Trophoblast cell (in vitro differentiated cells and primary cell): ENCODE measurements at regions not wholly inside any gene's neighbourhood (a gene's known extent, or its start where the extent isn't known, plus 50 kb on each side); places are given as distances from the start of the nearest gene placed in this dataset.

Experiments used
- DNase-seq, 2 donors: peaks; one replicate each; pipeline ENCODE4 v3.0.0-alpha.2; 2016
- H2AFZ ChIP-seq: 2 replicates; pipeline ENCODE4 v1.6.1; 2013; ENCODE audit warnings: low read length, moderate library complexity, mild to moderate bottlenecking; ENCODE audit not compliant: insufficient read depth, poor library complexity
- H2AK5ac ChIP-seq: 2 replicates; pipeline ENCODE4 v1.6.1; 2013; ENCODE audit warnings: mild to moderate bottlenecking, low read length
- H2BK120ac ChIP-seq: 2 replicates; pipeline ENCODE4 v1.6.1; 2013; ENCODE audit warnings: low read length, mild to moderate bottlenecking, moderate library complexity; ENCODE audit not compliant: insufficient read depth, poor library complexity
- H2BK12ac ChIP-seq: 2 replicates; pipeline ENCODE4 v1.6.1; 2013; ENCODE audit warnings: mild to moderate bottlenecking, low read length, moderate library complexity
- H2BK5ac ChIP-seq: 2 replicates; pipeline ENCODE4 v1.6.1; 2013; ENCODE audit warnings: low read length, low read depth, moderate library complexity, mild to moderate bottlenecking; ENCODE audit not compliant: poor library complexity
- H3K14ac ChIP-seq: 2 replicates; pipeline ENCODE4 v1.6.1; 2013; ENCODE audit warnings: mild to moderate bottlenecking, low read length
- H3K18ac ChIP-seq: 2 replicates; pipeline ENCODE4 v1.6.1; 2013; ENCODE audit warnings: mild to moderate bottlenecking, low read length
- H3K23ac ChIP-seq: 2 replicates; pipeline ENCODE4 v1.6.1; 2013; ENCODE audit warnings: low read length
- H3K27ac ChIP-seq: 2 replicates; pipeline ENCODE4 v1.5.1; 2013; ENCODE audit warnings: low read depth, mild to moderate bottlenecking, inconsistent platforms, low read length, moderate library complexity
- H3K27me3 ChIP-seq: 2 replicates; pipeline ENCODE4 v1.6.1; 2013; ENCODE audit warnings: inconsistent platforms, mild to moderate bottlenecking, low read length, moderate library complexity; ENCODE audit not compliant: insufficient read depth
- H3K36me3 ChIP-seq, 2 experiments: 1 replicate in 1 of 2; 2 replicates in 1 of 2; pipeline ENCODE4 v1.6.1; 2013; ENCODE audit warnings: low read length in 2 of 2, mild to moderate bottlenecking in 2 of 2, moderate library complexity in 1 of 2; ENCODE audit not compliant: insufficient read depth in 2 of 2, control insufficient read depth in 1 of 2
- H3K4ac ChIP-seq: 2 replicates; pipeline ENCODE4 v1.6.1; 2013; ENCODE audit warnings: low read depth, mild to moderate bottlenecking, low read length, moderate library complexity
- H3K4me1 ChIP-seq, 2 experiments: 1 replicate in 1 of 2; 2 replicates in 1 of 2; pipeline ENCODE4 v1.6.1; 2013; ENCODE audit warnings: low read length in 2 of 2, mild to moderate bottlenecking in 2 of 2, moderate library complexity in 1 of 2; ENCODE audit not compliant: insufficient read depth in 2 of 2, control insufficient read depth in 1 of 2
- H3K4me2 ChIP-seq: 2 replicates; pipeline ENCODE4 v1.6.1; 2013; ENCODE audit warnings: inconsistent platforms, mild to moderate bottlenecking, low read length, moderate library complexity
- H3K4me3 ChIP-seq: 2 replicates; pipeline ENCODE4 v1.5.1; 2013; ENCODE audit warnings: mild to moderate bottlenecking, low read depth, low read length, inconsistent platforms
- H3K79me1 ChIP-seq: one replicate; pipeline ENCODE4 v1.6.1; 2013; ENCODE audit warnings: low read length
- H3K79me2 ChIP-seq: 2 replicates; pipeline ENCODE4 v1.6.1; 2013; ENCODE audit warnings: low read length, mild to moderate bottlenecking; ENCODE audit not compliant: control insufficient read depth, insufficient read depth, poor library complexity
- H3K9ac ChIP-seq: 2 replicates; pipeline ENCODE4 v1.6.1; 2013; ENCODE audit warnings: mild to moderate bottlenecking, low read length
- H3K9me3 ChIP-seq: 2 replicates; pipeline ENCODE4 v1.6.1; 2013; ENCODE audit warnings: low read depth, mild to moderate bottlenecking, control low read depth, inconsistent platforms, low read length; ENCODE audit not compliant: insufficient read depth
- H4K12ac ChIP-seq: 2 replicates; pipeline ENCODE4 v1.6.1; 2013; ENCODE audit warnings: low read depth, mild to moderate bottlenecking, low read length, moderate library complexity
- H4K8ac ChIP-seq: 2 replicates; pipeline ENCODE4 v1.6.1; 2013; ENCODE audit warnings: low read depth, mild to moderate bottlenecking, low read length, moderate library complexity
- H4K91ac ChIP-seq: one replicate; pipeline ENCODE4 v1.6.1; 2013; ENCODE audit warnings: low read depth, mild to moderate bottlenecking, low read length, moderate library complexity
- WGBS: extraction: QIAGEN DNeasy Blood & Tissue Kit; methylation state at CpG from one replicate; pipeline ENCODE4 v1.1.7; 2013; ENCODE audit warnings: missing lambda C conversion rate; ENCODE audit not compliant: insufficient read length, insufficient coverage; ENCODE audit errors: extremely low coverage; 5-methylcytosine and 5-hydroxymethylcytosine counted together

DNA sequence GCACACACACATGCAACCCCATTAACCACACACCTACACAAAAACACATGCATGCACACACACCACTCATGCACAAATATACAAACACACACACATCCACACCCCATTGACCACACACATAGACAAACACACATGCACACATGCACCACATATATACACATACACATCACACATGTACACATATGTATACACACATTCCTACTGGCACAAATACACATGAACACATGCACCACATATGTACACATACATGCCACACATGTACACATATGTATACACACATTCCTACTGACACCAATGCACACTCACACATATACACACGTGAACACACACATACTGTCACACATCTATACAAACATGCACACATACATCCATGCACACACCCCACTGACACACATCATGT lies 212.5 kb upstream of the PPP2R2D start:
- no peak overlapping the region for H3K4me3 ChIP-seq
- no peak overlapping the region for H3K27ac ChIP-seq
- H3K4me1 ChIP-seq, result no peaks in the 10 kb centered on the region
- H3K9me3 ChIP-seq, result peaks cover 5% of the 10 kb centered on the region
- H3K23ac ChIP-seq, result no peak overlapping the region
- no peak overlapping the region for H2AFZ ChIP-seq
- no peaks in the 10 kb centered on the region for H3K36me3 ChIP-seq
- no peaks in the 10 kb centered on the region for H3K79me2 ChIP-seq
- no peak overlapping the region for H2BK120ac ChIP-seq
- H3K18ac ChIP-seq, result no peak overlapping the region
- no peak overlapping the region for H2BK5ac ChIP-seq
- H4K91ac ChIP-seq, result no peak overlapping the region
- no CpG with 5 or more reads among the region's 1 CpG for WGBS
- H3K14ac ChIP-seq, result no peak overlapping the region
- H3K79me1 ChIP-seq, result no peaks in the 10 kb centered on the region
- H3K4me2 ChIP-seq, result no peak overlapping the region
- DNase-seq, result no peak
- H4K8ac ChIP-seq, result no peak overlapping the region
- no peak overlapping the region for H3K9ac ChIP-seq
- H2AK5ac ChIP-seq, result no peak overlapping the region
- no peak overlapping the region for H4K12ac ChIP-seq
- no peak overlapping the region for H3K4ac ChIP-seq
- H2BK12ac ChIP-seq, result no peak overlapping the region
- H3K27me3 ChIP-seq, result no peaks in the 10 kb centered on the region

DNA sequence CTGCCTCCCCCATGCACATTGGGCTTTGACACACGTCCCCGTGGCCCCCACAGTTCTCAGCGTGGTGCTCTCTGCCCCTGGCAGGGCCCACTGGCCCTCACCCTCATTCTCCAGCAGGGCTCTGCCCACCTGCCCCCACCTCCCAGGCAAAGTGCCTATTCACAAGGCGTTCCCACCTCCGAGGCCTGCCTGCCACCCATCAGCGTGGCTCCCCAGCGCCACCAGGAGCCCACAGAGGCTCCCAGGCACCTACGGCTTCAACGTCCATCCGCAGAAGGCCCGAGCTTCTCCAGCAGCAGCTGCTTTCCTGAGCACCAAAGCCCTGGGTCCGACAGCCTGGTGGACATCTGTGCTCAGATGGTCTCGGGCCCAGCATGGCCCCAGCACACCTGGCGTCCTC lies 211.8 kb upstream of the PPP2R2D start:
- no peak overlapping the region for H2BK5ac ChIP-seq
- no peak overlapping the region for H3K23ac ChIP-seq
- no peaks in the 10 kb centered on the region for H3K79me1 ChIP-seq
- no peak overlapping the region for H3K27ac ChIP-seq
- no peak overlapping the region for H3K18ac ChIP-seq
- H2BK12ac ChIP-seq, result no peak overlapping the region
- no peak overlapping the region for H3K4me2 ChIP-seq
- DNase-seq, result no peak
- no peak overlapping the region for H4K12ac ChIP-seq
- no peak overlapping the region for H3K4me3 ChIP-seq
- H3K36me3 ChIP-seq, result no peaks in the 10 kb centered on the region
- no peak overlapping the region for H2AK5ac ChIP-seq
- no peak overlapping the region for H3K4ac ChIP-seq
- H3K4me1 ChIP-seq, result no peaks in the 10 kb centered on the region
- H2AFZ ChIP-seq, result no peak overlapping the region
- H4K8ac ChIP-seq, result no peak overlapping the region
- H3K9ac ChIP-seq, result no peak overlapping the region
- no peak overlapping the region for H4K91ac ChIP-seq
- peaks cover 5% of the 10 kb centered on the region for H3K9me3 ChIP-seq
- no peaks in the 10 kb centered on the region for H3K79me2 ChIP-seq
- no peak overlapping the region for H2BK120ac ChIP-seq
- no peak overlapping the region for H3K14ac ChIP-seq
- WGBS, result no CpG with 5 or more reads among the region's 14 CpGs
- no peaks in the 10 kb centered on the region for H3K27me3 ChIP-seq

DNA sequence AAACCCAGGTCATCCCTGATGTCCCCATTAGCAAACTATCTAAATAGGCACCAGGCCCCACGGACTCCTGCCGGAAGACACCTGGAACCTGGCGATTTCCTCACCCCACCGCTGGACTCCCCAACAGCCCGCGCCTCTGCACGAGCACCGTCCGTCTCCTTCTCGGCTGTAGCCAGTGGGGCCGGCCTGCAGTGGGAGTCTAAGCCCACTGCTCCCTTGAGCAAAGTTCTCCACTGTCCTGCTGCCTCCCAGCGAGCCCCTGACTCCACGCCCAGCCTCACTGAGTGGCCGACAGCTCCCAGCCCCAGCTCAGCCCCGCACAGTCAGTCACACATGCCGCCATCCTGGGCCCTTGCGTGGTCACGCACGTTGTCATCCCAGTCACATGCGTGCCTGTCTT lies 211.3 kb upstream of the PPP2R2D start:
- Histone ChIP-seq H4K91ac (no peak overlapping the region), H2BK12ac (no peak overlapping the region), H3K4ac (no peak overlapping the region), H3K79me1 (no peaks in the 10 kb centered on the region), H3K36me3 (no peaks in the 10 kb centered on the region), H2AK5ac (no peak overlapping the region), H3K27me3 (no peaks in the 10 kb centered on the region), H3K23ac (no peak overlapping the region), H3K4me1 (no peaks in the 10 kb centered on the region), H3K27ac (no peak overlapping the region), H3K9ac (no peak overlapping the region), H4K12ac (no peak overlapping the region), H3K79me2 (no peaks in the 10 kb centered on the region), H3K9me3 (peaks cover 5% of the 10 kb centered on the region), H2BK120ac (no peak overlapping the region), H2BK5ac (no peak overlapping the region), H4K8ac (no peak overlapping the region), H2AFZ (no peak overlapping the region), H3K4me2 (no peak overlapping the region), H3K14ac (no peak overlapping the region), H3K4me3 (no peak overlapping the region), H3K18ac (no peak overlapping the region)
- WGBS, result no CpG with 5 or more reads among the region's 20 CpGs
- no peak for DNase-seq

DNA sequence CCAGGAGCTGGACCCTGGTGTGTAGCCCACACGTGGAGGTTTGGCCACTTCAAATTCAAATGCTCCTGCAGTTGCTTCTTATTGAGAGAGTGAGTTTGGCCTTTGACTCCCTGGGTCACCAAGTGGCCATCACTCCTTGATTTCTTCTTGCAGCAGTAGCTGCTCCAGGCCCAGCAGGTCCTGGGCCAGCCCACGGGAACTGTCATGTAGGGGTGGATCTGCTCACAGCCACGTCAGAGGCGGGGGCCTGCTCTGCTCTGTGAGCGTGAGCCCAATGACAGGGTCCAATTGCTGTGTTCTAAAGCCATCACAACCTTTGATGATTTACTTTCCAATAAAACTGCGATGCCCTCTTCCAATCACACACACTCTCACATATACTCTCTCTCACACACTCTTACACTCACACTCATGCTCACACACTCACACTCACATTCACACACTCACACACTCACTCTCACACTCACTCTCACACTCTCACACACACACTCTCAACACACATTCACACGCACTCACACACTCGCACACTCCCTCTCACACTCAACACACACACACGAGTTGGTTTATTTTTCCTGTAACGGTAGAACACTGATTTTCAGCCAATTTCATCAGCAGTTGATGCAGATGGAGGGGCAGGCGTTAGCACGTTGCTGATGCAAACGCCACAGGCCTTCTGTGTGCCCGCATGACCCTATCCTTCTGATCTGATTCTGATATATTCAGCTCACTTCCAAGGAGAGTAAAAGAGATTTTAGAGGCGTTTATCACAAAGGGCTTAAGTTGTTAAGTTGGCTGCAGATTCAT lies 210.7 kb upstream of the PPP2R2D start:
- Histone ChIP-seq H2BK120ac (no peak overlapping the region), H3K4me1 (no peaks in the 10 kb centered on the region), H3K79me2 (no peaks in the 10 kb centered on the region), H3K36me3 (no peaks in the 10 kb centered on the region), H4K12ac (no peak overlapping the region), H3K79me1 (no peaks in the 10 kb centered on the region), H3K4ac (no peak overlapping the region), H3K4me2 (no peak overlapping the region), H3K27ac (no peak overlapping the region), H3K9ac (no peak overlapping the region), H2BK5ac (no peak overlapping the region), H4K91ac (no peak overlapping the region), H3K9me3 (peaks cover 5% of the 10 kb centered on the region), H2AFZ (no peak overlapping the region), H2BK12ac (no peak overlapping the region), H3K18ac (no peak overlapping the region), H3K14ac (no peak overlapping the region), H4K8ac (no peak overlapping the region), H2AK5ac (no peak overlapping the region), H3K23ac (no peak overlapping the region), H3K4me3 (no peak overlapping the region), H3K27me3 (no peaks in the 10 kb centered on the region)
- no peak for DNase-seq
- 100% methylated on average over 5 of the region's 15 CpGs for WGBS
